C4-2B (cell line): ENCODE measurements at regions not wholly inside any gene's neighbourhood (a gene's known extent, or its start where the extent isn't known, plus 50 kb on each side); places are given as distances from the start of the nearest gene placed in this dataset.

Experiments
- CTCF ChIP-seq: fragments of 450-650 bp; conservative IDR thresholded peaks from 2 replicates; pipeline ENCODE4 v1.5.1; 2017; ENCODE audit warnings: mild to moderate bottlenecking
- ZFX ChIP-seq: fragments of 450-650 bp; IDR thresholded peaks from 2 replicates; pipeline ENCODE4 v1.6.1; 2017

GRCh38 chr1:29470788-29471119, 234.4 kb downstream of the PTPRU start:
- TF ChIP-seq CTCF, result no peak
- TF ChIP-seq ZFX, result no peak
